ENCODE measurements at regions not wholly inside any gene's neighbourhood (a gene's known extent, or its start where the extent isn't known, plus 50 kb on each side); places are given as distances from the start of the nearest gene placed in this dataset.

GRCh38 chr5:67289763-67290521, 93.3 kb upstream of the CD180 start:
- no peak overlapping the region for H3K4me2 ChIP-seq (ENCODE audit: low read length)
- H4K20me1 ChIP-seq (ENCODE audit: control insufficient read depth, insufficient read depth, low read depth, low read length) = no peaks in the 10 kb centered on the region
- TF ChIP-seq CTCF (IDR thresholded peaks at IDR 0.05; ENCODE audit: low read depth, low read length, poor library complexity, severe bottlenecking) (no peak), EZH2phosphoT487 (IDR thresholded peaks at IDR 0.05; ENCODE audit: borderline replicate concordance, low read length) (no peak)
- H3K27me3 ChIP-seq (ENCODE audit: control insufficient read depth, low read length) = no peaks in the 10 kb centered on the region
- H3K27ac ChIP-seq (ENCODE audit: low read depth, low read length) = no peak overlapping the region
- H3K4me3 ChIP-seq (ENCODE audit: low read length) = no peak overlapping the region
- no peaks in the 10 kb centered on the region for H3F3A ChIP-seq (ENCODE audit: control insufficient read depth, insufficient read depth)
- no peaks in the 10 kb centered on the region for H3K36me3 ChIP-seq (ENCODE audit: control insufficient read depth, low read length)
- H3K9me3 ChIP-seq (ENCODE audit: control insufficient read depth, insufficient read depth, low read length) = no peaks in the 10 kb centered on the region
- no peaks in the 10 kb centered on the region for H3K9me2 ChIP-seq (replicated peaks; ENCODE audit: control insufficient read depth, low read length)
- no peaks in the 10 kb centered on the region for H3K79me2 ChIP-seq (ENCODE audit: control insufficient read depth, low read length)
- no peaks in the 10 kb centered on the region for H3K4me1 ChIP-seq (ENCODE audit: control insufficient read depth, low read length)

- no peak overlapping the region for H3K4me2 ChIP-seq (ENCODE audit: low read length)
- no peaks in the 10 kb centered on the region for H4K20me1 ChIP-seq (ENCODE audit: control insufficient read depth, insufficient read depth, low read depth, low read length)
- H3K4me1 ChIP-seq (ENCODE audit: control insufficient read depth, low read length) = no peaks in the 10 kb centered on the region
- no peaks in the 10 kb centered on the region for H3K9me3 ChIP-seq (ENCODE audit: control insufficient read depth, insufficient read depth, low read length)
- no peak overlapping the region for H3K27ac ChIP-seq (ENCODE audit: low read depth, low read length)
- H3K4me3 ChIP-seq (ENCODE audit: low read length) = no peak overlapping the region
- TF ChIP-seq EZH2phosphoT487 (IDR thresholded peaks at IDR 0.05; ENCODE audit: borderline replicate concordance, low read length) = no peak
- no peaks in the 10 kb centered on the region for H3K27me3 ChIP-seq (ENCODE audit: control insufficient read depth, low read length)
- H3K79me2 ChIP-seq (ENCODE audit: control insufficient read depth, low read length) = no peaks in the 10 kb centered on the region
- H3F3A ChIP-seq (ENCODE audit: control insufficient read depth, insufficient read depth) = no peaks in the 10 kb centered on the region
- H3K9me2 ChIP-seq (replicated peaks; ENCODE audit: control insufficient read depth, low read length) = no peaks in the 10 kb centered on the region
- no peaks in the 10 kb centered on the region for H3K36me3 ChIP-seq (ENCODE audit: control insufficient read depth, low read length)
These were observed 91.1 kb upstream of the CD180 start for GRCh38 chr5:67287510-67288268.

- H3K27ac ChIP-seq (ENCODE audit: low read depth, low read length) = no peak overlapping the region
- H3K9me3 ChIP-seq (ENCODE audit: control insufficient read depth, insufficient read depth, low read length) = no peaks in the 10 kb centered on the region
- H3K79me2 ChIP-seq (ENCODE audit: control insufficient read depth, low read length) = no peaks in the 10 kb centered on the region
- no peaks in the 10 kb centered on the region for H3K9me2 ChIP-seq (replicated peaks; ENCODE audit: control insufficient read depth, low read length)
- H3F3A ChIP-seq (ENCODE audit: control insufficient read depth, insufficient read depth) = no peaks in the 10 kb centered on the region
- no peaks in the 10 kb centered on the region for H4K20me1 ChIP-seq (ENCODE audit: control insufficient read depth, insufficient read depth, low read depth, low read length)
- H3K36me3 ChIP-seq (ENCODE audit: control insufficient read depth, low read length) = no peaks in the 10 kb centered on the region
- H3K4me3 ChIP-seq (ENCODE audit: low read length) = no peak overlapping the region
- no peaks in the 10 kb centered on the region for H3K27me3 ChIP-seq (ENCODE audit: control insufficient read depth, low read length)
- H3K4me1 ChIP-seq (ENCODE audit: control insufficient read depth, low read length) = no peaks in the 10 kb centered on the region
- H3K4me2 ChIP-seq (ENCODE audit: low read length) = no peak overlapping the region
- TF ChIP-seq CTCF (IDR thresholded peaks at IDR 0.05; ENCODE audit: low read depth, low read length, poor library complexity, severe bottlenecking) (no peak), EZH2phosphoT487 (IDR thresholded peaks at IDR 0.05; ENCODE audit: borderline replicate concordance, low read length) (no peak)
These were observed 89.4 kb upstream of the CD180 start for GRCh38 chr5:67286006-67286405.

- Histone ChIP-seq H3K9me3 (ENCODE audit: control insufficient read depth, insufficient read depth, low read length) (no peaks in the 10 kb centered on the region; the same call in 1 of the 2 replicates), H3K9me2 (replicated peaks; ENCODE audit: control insufficient read depth, low read length) (no peaks in the 10 kb centered on the region), H3K4me2 (ENCODE audit: low read length) (no peak overlapping the region), H3F3A (ENCODE audit: control insufficient read depth, insufficient read depth) (no peaks in the 10 kb centered on the region), H4K20me1 (ENCODE audit: control insufficient read depth, insufficient read depth, low read depth, low read length) (no peaks in the 10 kb centered on the region), H3K4me1 (ENCODE audit: control insufficient read depth, low read length) (no peaks in the 10 kb centered on the region), H3K36me3 (ENCODE audit: control insufficient read depth, low read length) (no peaks in the 10 kb centered on the region), H3K27ac (ENCODE audit: low read depth, low read length) (no peak overlapping the region), H3K27me3 (ENCODE audit: control insufficient read depth, low read length) (no peaks in the 10 kb centered on the region), H3K79me2 (ENCODE audit: control insufficient read depth, low read length) (no peaks in the 10 kb centered on the region), H3K4me3 (ENCODE audit: low read length) (no peak overlapping the region)
- TF ChIP-seq CTCF (IDR thresholded peaks at IDR 0.05; ENCODE audit: low read depth, low read length, poor library complexity, severe bottlenecking) (no peak), EZH2phosphoT487 (IDR thresholded peaks at IDR 0.05; ENCODE audit: borderline replicate concordance, low read length) (no peak)
These were observed 87.4 kb upstream of the CD180 start for GRCh38 chr5:67283988-67284487.

Data from DOHH2 (cell line).